ENCODE measurements at regions not wholly inside any gene's neighbourhood (a gene's known extent, or its start where the extent isn't known, plus 50 kb on each side); places are given as distances from the start of the nearest gene placed in this dataset.

GRCh38 chr15:87626860-87627259 lies 629.7 kb downstream of the NTRK3 start:
- TF ChIP-seq ELF4 (IDR thresholded peaks at IDR 0.05) (no peak), CTBP1 (IDR thresholded peaks at IDR 0.05; ENCODE audit: borderline replicate concordance) (no peak), FOXM1 (IDR thresholded peaks at IDR 0.05; ENCODE audit: borderline replicate concordance) (no peak), FOXA1 (IDR thresholded peaks at IDR 0.05) (no peak), NFRKB (IDR thresholded peaks at IDR 0.05) (no peak), ARNT (IDR thresholded peaks at IDR 0.05) (no peak), SUZ12 (IDR thresholded peaks at IDR 0.05) (no peak), SP1 (IDR thresholded peaks at IDR 0.05) (no peak), PKNOX1 (IDR thresholded peaks at IDR 0.05) (no peak), BHLHE40 (IDR thresholded peaks at IDR 0.05; ENCODE audit: borderline replicate concordance) (no peak), TARDBP (IDR thresholded peaks at IDR 0.05) (no peak), L3MBTL2 (conservative IDR thresholded peaks at IDR 0.05) (no peak), FOXK2 (IDR thresholded peaks at IDR 0.05) (no peak), ZNF384 (IDR thresholded peaks at IDR 0.05) (no peak)
